HEK293T (cell line): ENCODE measurements at regions not wholly inside any gene's neighbourhood (a gene's known extent, or its start where the extent isn't known, plus 50 kb on each side); places are given as distances from the start of the nearest gene placed in this dataset.

ENCODE experiments used
- NFRKB ChIP-seq: fragments of 450-650 bp; IDR thresholded peaks from 2 replicates; pipeline ENCODE4 v1.6.1; 2016; ENCODE audit warnings: mild to moderate bottlenecking, moderate library complexity
- SP1 ChIP-seq: fragments of 450-650 bp; IDR thresholded peaks from 2 replicates; pipeline ENCODE4 v1.6.1; 2017
- ZNF384 ChIP-seq: fragments of 450-650 bp; IDR thresholded peaks from 2 replicates; pipeline ENCODE4 v1.6.1; 2016

DNA sequence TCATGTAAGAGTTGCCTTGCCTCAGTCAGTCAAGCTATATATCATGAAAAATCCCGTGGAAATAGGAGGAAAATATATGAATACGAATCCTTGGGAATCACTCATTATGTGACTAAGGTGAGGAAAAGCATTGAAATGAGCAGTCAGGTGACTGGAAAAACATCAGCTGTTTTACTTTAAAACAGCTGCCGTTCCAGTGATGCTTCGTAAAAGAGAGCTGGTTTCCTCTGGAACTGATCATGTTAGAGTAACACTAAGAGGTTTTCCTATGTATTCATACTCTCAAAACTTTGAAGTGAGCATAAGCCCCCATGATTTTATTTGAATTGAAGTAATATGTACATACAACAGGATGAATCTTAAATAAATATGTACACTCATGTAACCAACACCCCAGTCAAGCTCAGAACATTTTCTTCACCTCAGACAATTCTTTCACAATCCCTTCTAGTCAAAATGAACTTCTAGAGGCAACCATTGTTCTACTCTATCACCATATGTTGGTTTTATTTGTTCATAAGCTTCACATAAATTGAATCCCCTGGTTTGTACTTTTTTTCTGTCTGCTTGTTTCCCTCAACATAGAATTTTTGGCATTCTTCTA lies 107.7 kb downstream of the SLC25A46 start:
- TF ChIP-seq ZNF384 (no peak), SP1 (no peak), NFRKB (no peak)
